GM20000 (cell line): ENCODE measurements at regions not wholly inside any gene's neighbourhood (a gene's known extent, or its start where the extent isn't known, plus 50 kb on each side); places are given as distances from the start of the nearest gene placed in this dataset.

Experiments
- DNase-seq: peaks from one replicate; pipeline ENCODE4 v3.0.0; 2012; ENCODE audit warnings: low spot score
- CTCF ChIP-seq: IDR thresholded peaks from 2 replicates; pipeline ENCODE4 v1.5.1; 2012; ENCODE audit warnings: mild to moderate bottlenecking, control low read depth; ENCODE audit errors: extremely low read depth, missing control alignments

GRCh38 chr6:11828262-11828870 lies 49.8 kb upstream of the ADTRP start:
- no peak for TF ChIP-seq CTCF
- DNase-seq: peak; percentile 25
